Esophagus (tissue), 2 donors: ENCODE measurements at regions not wholly inside any gene's neighbourhood (a gene's known extent, or its start where the extent isn't known, plus 50 kb on each side); places are given as distances from the start of the nearest gene placed in this dataset.

Experiments
- H3K27ac ChIP-seq, 2 donors: one replicate each; pipeline ENCODE4 v1.5.1; 2013; ENCODE audit warnings: low read depth in 2 of 2, mild to moderate bottlenecking in 2 of 2, inconsistent platforms in 1 of 2, low read length in 1 of 2, moderate library complexity in 1 of 2
- H3K27me3 ChIP-seq, 2 donors: one replicate each; pipeline ENCODE4 v1.6.1; 2013; ENCODE audit warnings: low read length in 2 of 2, control low read depth in 1 of 2, mild to moderate bottlenecking in 1 of 2; ENCODE audit not compliant: insufficient read depth in 2 of 2, control insufficient read depth in 1 of 2
- H3K36me3 ChIP-seq, 2 donors: one replicate each; pipeline ENCODE4 v1.6.1; 2013; ENCODE audit warnings: low read length in 1 of 2; ENCODE audit not compliant: control insufficient read depth in 2 of 2, insufficient read depth in 2 of 2
- H3K4me1 ChIP-seq, 2 donors: one replicate each; pipeline ENCODE4 v1.6.1; 2013; ENCODE audit warnings: low read length in 1 of 2; ENCODE audit not compliant: control insufficient read depth in 2 of 2, insufficient read depth in 2 of 2
- H3K4me3 ChIP-seq, 2 donors: one replicate each; pipeline ENCODE4 v1.5.1; 2013; ENCODE audit warnings: low read length in 2 of 2, mild to moderate bottlenecking in 2 of 2, low read depth in 1 of 2, moderate library complexity in 1 of 2
- H3K9me3 ChIP-seq, 2 donors: one replicate each; pipeline ENCODE4 v1.6.1; 2013; ENCODE audit warnings: mild to moderate bottlenecking in 2 of 2, low read depth in 1 of 2, low read length in 1 of 2, moderate library complexity in 1 of 2; ENCODE audit not compliant: control insufficient read depth in 2 of 2, insufficient read depth in 1 of 2
- WGBS, 2 donors: extraction: QIAGEN DNeasy Blood & Tissue Kit; methylation state at CpG; one replicate each; pipeline ENCODE4 v1.1.7; 2013; 5-methylcytosine and 5-hydroxymethylcytosine counted together
- donor health status: healthy with polysubstance abuse.
- donor health status: Bipolar disorder and iron deficiency.

GRCh38 chr9:71363286-71363961 lies 242.0 kb upstream of the TRPM3 start:
- 49 to 55% methylated on average over 4 of the region's 4 CpGs for WGBS, 2 donors
- Histone ChIP-seq H3K36me3 (no peaks in the 10 kb centered on the region), H3K9me3 (no peaks in the 10 kb centered on the region), H3K27me3 (no peaks in the 10 kb centered on the region), H3K27ac (no peak overlapping the region), H3K4me3 (no peak overlapping the region), H3K4me1 (peaks cover 0 to 2% of the 10 kb centered on the region in 2 donors)

GRCh38 chr9:71361357-71361756 lies 239.9 kb upstream of the TRPM3 start:
- WGBS, 2 donors: 81 to 84% methylated on average over 2 of the region's 2 CpGs
- H3K27ac ChIP-seq: no peak overlapping the region

GRCh38 chr9:71357346-71357745 lies 235.9 kb upstream of the TRPM3 start:
- 47 to 60% methylated on average over 4 of the region's 4 CpGs for WGBS, 2 donors
- no peaks in the 10 kb centered on the region for H3K4me1 ChIP-seq
- H3K9me3 ChIP-seq: no peaks in the 10 kb centered on the region
- H3K4me3 ChIP-seq: no peak overlapping the region
- no peak overlapping the region for H3K27ac ChIP-seq
- no peaks in the 10 kb centered on the region for H3K36me3 ChIP-seq
- no peaks in the 10 kb centered on the region for H3K27me3 ChIP-seq

More at GRCh38 chr9:71361357-71361756, 239.9 kb upstream of the TRPM3 start:
- H3K27me3 ChIP-seq: no peaks in the 10 kb centered on the region
- peaks cover 0 to 2% of the 10 kb centered on the region in 2 donors for H3K4me1 ChIP-seq
- H3K4me3 ChIP-seq: no peak overlapping the region
- no peaks in the 10 kb centered on the region for H3K9me3 ChIP-seq
- H3K36me3 ChIP-seq: no peaks in the 10 kb centered on the region

DNA sequence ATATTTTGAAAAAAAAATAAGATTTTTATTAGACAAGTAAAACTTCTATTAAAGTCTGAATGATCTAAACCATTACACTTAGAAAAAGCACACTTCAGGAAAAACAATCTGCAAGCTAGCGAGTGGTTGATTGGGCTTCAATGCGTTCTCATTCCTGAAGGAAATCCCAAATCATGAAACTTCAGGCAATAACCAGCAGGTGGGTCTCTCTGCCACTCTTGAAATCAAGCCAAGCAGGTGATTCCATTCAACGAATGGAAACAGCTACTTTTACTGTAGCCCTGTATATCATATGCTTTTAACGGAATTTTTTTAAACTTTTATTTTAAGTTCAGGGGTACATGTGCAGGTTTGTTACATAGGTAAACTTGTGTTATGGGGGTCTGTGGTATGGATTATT lies 234.5 kb upstream of the TRPM3 start:
- Histone ChIP-seq H3K4me3 (no peak overlapping the region), H3K4me1 (no peaks in the 10 kb centered on the region), H3K9me3 (no peaks in the 10 kb centered on the region), H3K27ac (no peak overlapping the region), H3K36me3 (no peaks in the 10 kb centered on the region), H3K27me3 (no peaks in the 10 kb centered on the region)
- WGBS, 2 donors: 64 to 79% methylated on average over 4 of the region's 4 CpGs

GRCh38 chr9:71353720-71354119 lies 232.3 kb upstream of the TRPM3 start:
- no peak overlapping the region for H3K4me3 ChIP-seq
- no peaks in the 10 kb centered on the region for H3K9me3 ChIP-seq
- no peak overlapping the region for H3K27ac ChIP-seq
- WGBS, 2 donors: 79 to 86% methylated on average over 2 of the region's 2 CpGs
- H3K4me1 ChIP-seq: no peaks in the 10 kb centered on the region
- no peaks in the 10 kb centered on the region for H3K36me3 ChIP-seq
- H3K27me3 ChIP-seq: no peaks in the 10 kb centered on the region

DNA sequence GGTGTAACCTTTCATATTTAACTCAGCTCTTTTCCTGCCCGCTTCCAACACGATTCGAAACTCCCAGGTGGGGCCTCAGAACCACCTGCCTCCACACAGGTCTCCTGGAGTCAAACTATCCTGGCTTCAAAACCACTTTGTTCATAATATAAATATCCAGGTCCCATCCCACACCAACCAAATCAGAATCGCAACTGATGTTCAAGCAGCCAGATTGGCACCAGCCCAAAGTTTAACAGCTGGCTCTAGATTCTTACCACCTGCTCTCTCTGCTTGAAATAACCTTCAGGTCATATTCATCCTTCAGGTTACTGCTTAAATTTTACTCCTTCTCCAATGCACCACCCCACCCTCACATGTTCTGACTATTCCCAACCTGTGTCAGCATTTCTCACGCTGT lies 231.4 kb upstream of the TRPM3 start:
- H3K4me3 ChIP-seq: no peak overlapping the region
- no peak overlapping the region for H3K27ac ChIP-seq
- no peaks in the 10 kb centered on the region for H3K36me3 ChIP-seq
- no peaks in the 10 kb centered on the region for H3K9me3 ChIP-seq
- 56 to 64% methylated on average over 5 of the region's 5 CpGs for WGBS, 2 donors
- no peaks in the 10 kb centered on the region for H3K4me1 ChIP-seq
- no peaks in the 10 kb centered on the region for H3K27me3 ChIP-seq

DNA sequence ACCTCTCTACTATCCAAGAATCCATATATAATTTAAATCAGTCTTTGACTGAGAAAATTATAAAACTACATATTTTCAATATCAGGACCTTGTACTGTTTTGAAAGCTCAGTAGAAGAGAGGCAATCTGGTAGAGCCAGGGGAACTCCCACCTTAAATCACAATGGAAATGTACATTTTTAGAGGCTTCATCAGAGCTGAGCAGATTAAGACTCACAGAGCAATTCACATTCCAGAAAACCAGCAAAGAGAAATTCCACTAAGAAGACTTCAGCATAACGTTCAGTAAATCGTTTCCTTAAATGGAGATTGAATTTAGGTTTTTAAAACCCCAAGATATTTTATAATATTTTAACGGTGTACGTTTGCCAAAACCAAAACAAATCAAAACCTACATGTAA lies 227.8 kb upstream of the TRPM3 start:
- H3K4me1 ChIP-seq: no peaks in the 10 kb centered on the region
- no peaks in the 10 kb centered on the region for H3K36me3 ChIP-seq
- no peak overlapping the region for H3K4me3 ChIP-seq
- H3K9me3 ChIP-seq: no peaks in the 10 kb centered on the region
- no peak overlapping the region for H3K27ac ChIP-seq
- WGBS, 2 donors: 69 to 79% methylated on average over 4 of the region's 4 CpGs
- no peaks in the 10 kb centered on the region for H3K27me3 ChIP-seq

DNA sequence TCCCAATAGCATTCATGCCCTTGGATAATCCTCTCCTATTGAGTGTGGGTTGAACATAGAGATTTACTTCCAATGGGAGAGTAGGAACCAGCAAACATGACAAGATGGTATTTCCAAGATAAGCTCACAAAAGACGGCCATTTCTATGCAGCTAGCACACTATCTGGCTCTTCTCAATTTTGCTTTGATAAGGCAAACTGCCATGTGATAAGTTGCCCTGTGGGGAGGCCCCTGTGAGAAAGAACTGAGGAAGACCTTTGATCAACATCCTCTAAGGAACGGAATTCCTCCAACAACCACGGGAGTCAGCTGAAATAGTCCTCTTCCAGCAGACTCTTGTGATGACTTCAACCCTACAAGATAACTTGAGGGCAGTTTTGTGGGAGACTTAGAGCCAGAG lies 211.9 kb upstream of the TRPM3 start:
- Histone ChIP-seq H3K27me3 (no peaks in the 10 kb centered on the region), H3K36me3 (no peaks in the 10 kb centered on the region), H3K9me3 (no peaks in the 10 kb centered on the region), H3K4me3 (no peak overlapping the region), H3K4me1 (no peaks in the 10 kb centered on the region), H3K27ac (no peak overlapping the region)
- 53 to 61% methylated on average over 3 of the region's 3 CpGs for WGBS, 2 donors

DNA sequence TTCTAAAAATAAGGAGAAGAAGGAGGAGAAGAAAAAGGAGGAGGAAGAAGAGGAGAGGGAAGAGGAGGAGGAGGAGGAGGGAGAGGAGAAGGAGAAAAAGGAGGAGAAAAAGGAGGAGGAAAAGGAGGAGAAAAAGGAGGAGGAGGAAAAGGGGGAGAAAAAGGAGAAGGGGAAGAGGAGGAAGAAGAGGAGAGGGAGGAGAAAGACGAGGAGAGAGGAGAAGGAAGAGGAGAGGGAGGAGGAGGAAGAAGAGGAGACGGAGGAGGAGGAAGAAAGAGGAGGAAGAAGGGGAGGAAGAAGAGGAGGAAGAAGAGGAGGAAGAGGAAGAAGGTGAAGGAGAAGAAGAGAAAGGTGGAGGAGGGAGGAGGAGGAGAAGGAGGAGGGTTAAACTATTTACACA lies 210.2 kb upstream of the TRPM3 start:
- Histone ChIP-seq H3K27ac (no peak overlapping the region), H3K36me3 (no peaks in the 10 kb centered on the region), H3K4me1 (no peaks in the 10 kb centered on the region), H3K9me3 (no peaks in the 10 kb centered on the region), H3K4me3 (no peak overlapping the region), H3K27me3 (no peaks in the 10 kb centered on the region)
- WGBS, 2 donors: 64 to 65% methylated on average over 2 of the region's 2 CpGs

DNA sequence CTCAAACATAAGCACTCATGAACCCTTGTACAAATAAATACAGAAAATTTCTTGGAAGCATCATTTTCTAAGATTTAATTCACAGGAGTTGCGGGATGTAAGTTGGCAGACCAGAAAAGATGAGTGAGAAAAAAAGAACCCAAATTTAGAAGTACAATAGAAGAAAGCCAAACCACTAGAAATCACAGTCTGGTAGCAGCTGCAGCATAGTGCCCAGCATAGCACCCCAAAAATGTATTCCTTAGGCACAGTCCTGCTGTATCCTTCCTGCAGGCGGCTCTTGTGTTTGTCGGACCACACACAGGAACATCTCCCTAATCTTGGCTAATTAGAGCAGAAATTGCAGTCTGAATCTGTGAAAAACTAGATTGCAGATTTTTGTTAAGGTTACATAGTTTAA lies 208.5 kb upstream of the TRPM3 start:
- Histone ChIP-seq H3K27me3 (no peaks in the 10 kb centered on the region), H3K27ac (no peak overlapping the region)
- WGBS, 2 donors: 90 to 93% methylated on average over 3 of the region's 3 CpGs

More for the DNA sequence above, 208.5 kb upstream of the TRPM3 start:
- Histone ChIP-seq H3K4me1 (no peaks in the 10 kb centered on the region), H3K9me3 (no peaks in the 10 kb centered on the region), H3K36me3 (no peaks in the 10 kb centered on the region), H3K4me3 (no peak overlapping the region)
